Panc1 (cell line): ENCODE measurements at regions not wholly inside any gene's neighbourhood (a gene's known extent, or its start where the extent isn't known, plus 50 kb on each side); places are given as distances from the start of the nearest gene placed in this dataset.

Experiments
- ATAC-seq: fragments of 200-7000 bp; cut with Tn5 transposase; 2 replicates; pipeline ENCODE4 v1.9.1; 2020; ENCODE audit warnings: mild to moderate bottlenecking, moderate library complexity
- BruUV-seq: library from RNA; stranded (reverse); fragments of 400-500 nt; replicated peaks from 2 replicates; lab custom pipeline; 2021; lab: Mats Ljungman, UMichigan
- CTCF ChIA-PET: fragments of 300-600 bp; sonication (Branson Sonifier 250); formaldehyde crosslinking; loops from one replicate; lab custom pipeline; 2022; ENCODE audit warnings: antibody characterized with exemption; lab: Charles Lee
- POLR2A ChIA-PET: fragments of 300-600 bp; sonication (Branson Sonifier 250); formaldehyde crosslinking; loops from one replicate; lab custom pipeline; 2022; ENCODE audit warnings: antibody characterized with exemption; lab: Charles Lee
- DNase-seq: peaks from one replicate; pipeline ENCODE4 v3.0.0-alpha.2; 2010; ENCODE audit warnings: low read depth, low spot score
- H3K27ac ChIP-seq: 2 replicates; pipeline ENCODE4 v1.5.1; 2011; ENCODE audit warnings: mild to moderate bottlenecking, low read length, inconsistent platforms
- H3K27me3 ChIP-seq: fragments of 200-500 bp; sonication (Bioruptor generic); 2 replicates; pipeline ENCODE4 v1.6.0; 2014; ENCODE audit warnings: low read length, inconsistent platforms; ENCODE audit not compliant: control insufficient read depth, insufficient read depth
- H3K36me3 ChIP-seq: fragments of 200-500 bp; sonication (Bioruptor generic); 2 replicates; pipeline ENCODE4 v1.5.1; 2014; ENCODE audit warnings: inconsistent platforms, mild to moderate bottlenecking, low read length, moderate library complexity; ENCODE audit not compliant: control insufficient read depth, insufficient read depth
- H3K4me1 ChIP-seq: 2 replicates; pipeline ENCODE4 v1.5.1; 2011; ENCODE audit warnings: inconsistent platforms, mild to moderate bottlenecking, low read length, moderate library complexity; ENCODE audit not compliant: control insufficient read depth, insufficient read depth
- H3K4me3 ChIP-seq, 2 experiments: 2 replicates each; pipeline ENCODE4 v1.5.1; 2011 to 2012; ENCODE audit warnings: low read depth in 2 of 2, low read length in 2 of 2, mild to moderate bottlenecking in 2 of 2, inconsistent platforms in 1 of 2, moderate library complexity in 1 of 2
- H3K9me3 ChIP-seq: fragments of 200-500 bp; sonication (Bioruptor generic); 2 replicates; pipeline ENCODE4 v1.5.1; 2014; ENCODE audit warnings: low read depth, mild to moderate bottlenecking, inconsistent platforms, low read length, moderate library complexity; ENCODE audit not compliant: control insufficient read depth, insufficient read depth
- CTCF ChIP-seq: fragments of 450-650 bp; IDR thresholded peaks from 2 replicates; pipeline ENCODE4 v1.5.1; 2017; ENCODE audit warnings: mild to moderate bottlenecking
- POLR2AphosphoS5 ChIP-seq: IDR thresholded peaks from 2 replicates; pipeline ENCODE4 v1.6.1; 2012; ENCODE audit warnings: mild to moderate bottlenecking, low read depth, low read length, moderate library complexity
- SIN3A ChIP-seq: IDR thresholded peaks from 2 replicates; pipeline ENCODE4 v1.6.1; 2012; ENCODE audit warnings: low read depth, mild to moderate bottlenecking, low read length, moderate library complexity, borderline replicate concordance; ENCODE audit not compliant: insufficient read depth
- in situ Hi-C: cut with HindIII; loops from 2 replicates; pipeline ENCODE4 v1.10.0; 2016; ENCODE audit warnings: low sequenced_read_pairs, low pct_unique_long_range_greater_than_20kb
- intact Hi-C: fragments of 100-400 bp; cut with micrococcal nuclease; formaldehyde crosslinking; loops from one replicate; pipeline ENCODE4 v1.10.0; 2022; ENCODE audit not compliant: unreplicated experiment
- TF ChIP-seq, protein P1 (sequence below), 2 experiments: IDR thresholded peaks; 2 replicates each; pipeline ENCODE4 v1.6.1; 2011 to 2012; ENCODE audit warnings: low read depth in 2 of 2, control low read depth in 1 of 2, low read length in 1 of 2, mild to moderate bottlenecking in 1 of 2, moderate library complexity in 1 of 2; ENCODE audit not compliant: insufficient read depth in 1 of 2

DNA sequence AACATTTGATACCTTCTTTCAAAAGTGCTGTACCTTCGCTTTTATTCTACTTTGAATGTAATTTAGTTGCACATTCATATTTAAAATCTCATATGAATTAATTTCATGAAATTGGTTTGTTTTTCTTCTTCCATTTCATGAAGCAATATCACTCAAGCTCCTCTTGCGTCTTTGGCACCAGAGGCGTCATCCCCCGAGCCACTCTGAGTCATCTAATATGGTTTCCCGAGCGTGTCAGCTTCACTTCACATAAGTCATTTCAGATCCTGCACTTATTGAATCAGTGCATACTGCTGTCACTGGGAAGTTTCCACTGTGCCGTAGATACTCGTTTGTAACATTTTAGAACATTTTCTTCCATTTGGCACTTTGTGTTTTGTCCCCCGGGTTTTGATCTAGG, 105.6 kb downstream of the SLC25A47 start:
- no peaks in the 10 kb centered on the region for H3K9me3 ChIP-seq
- 0 out of 2 replicates have a peak overlapping the region, but pooled peaks have one; percentile 23 for H3K27ac ChIP-seq
- intact Hi-C loops (no loop called here), in situ Hi-C loops (no loop called here)
- POLR2A ChIA-PET: no interaction called here
- CTCF ChIA-PET: no interaction called here
- H3K4me1 ChIP-seq: peaks cover 12% of the 10 kb centered on the region
- DNase-seq (no peak), ATAC-seq (no peak)
- no TSS peak for BruUV-seq
- H3K4me3 ChIP-seq: no peak overlapping the region
- TF ChIP-seq, protein P1, sequence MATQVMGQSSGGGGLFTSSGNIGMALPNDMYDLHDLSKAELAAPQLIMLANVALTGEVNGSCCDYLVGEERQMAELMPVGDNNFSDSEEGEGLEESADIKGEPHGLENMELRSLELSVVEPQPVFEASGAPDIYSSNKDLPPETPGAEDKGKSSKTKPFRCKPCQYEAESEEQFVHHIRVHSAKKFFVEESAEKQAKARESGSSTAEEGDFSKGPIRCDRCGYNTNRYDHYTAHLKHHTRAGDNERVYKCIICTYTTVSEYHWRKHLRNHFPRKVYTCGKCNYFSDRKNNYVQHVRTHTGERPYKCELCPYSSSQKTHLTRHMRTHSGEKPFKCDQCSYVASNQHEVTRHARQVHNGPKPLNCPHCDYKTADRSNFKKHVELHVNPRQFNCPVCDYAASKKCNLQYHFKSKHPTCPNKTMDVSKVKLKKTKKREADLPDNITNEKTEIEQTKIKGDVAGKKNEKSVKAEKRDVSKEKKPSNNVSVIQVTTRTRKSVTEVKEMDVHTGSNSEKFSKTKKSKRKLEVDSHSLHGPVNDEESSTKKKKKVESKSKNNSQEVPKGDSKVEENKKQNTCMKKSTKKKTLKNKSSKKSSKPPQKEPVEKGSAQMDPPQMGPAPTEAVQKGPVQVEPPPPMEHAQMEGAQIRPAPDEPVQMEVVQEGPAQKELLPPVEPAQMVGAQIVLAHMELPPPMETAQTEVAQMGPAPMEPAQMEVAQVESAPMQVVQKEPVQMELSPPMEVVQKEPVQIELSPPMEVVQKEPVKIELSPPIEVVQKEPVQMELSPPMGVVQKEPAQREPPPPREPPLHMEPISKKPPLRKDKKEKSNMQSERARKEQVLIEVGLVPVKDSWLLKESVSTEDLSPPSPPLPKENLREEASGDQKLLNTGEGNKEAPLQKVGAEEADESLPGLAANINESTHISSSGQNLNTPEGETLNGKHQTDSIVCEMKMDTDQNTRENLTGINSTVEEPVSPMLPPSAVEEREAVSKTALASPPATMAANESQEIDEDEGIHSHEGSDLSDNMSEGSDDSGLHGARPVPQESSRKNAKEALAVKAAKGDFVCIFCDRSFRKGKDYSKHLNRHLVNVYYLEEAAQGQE (IDR thresholded peaks at IDR 0.05; ENCODE audit: insufficient read depth in 1 of 2, low read depth in 2 of 2, low read length in 1 of 2): no peak
- no peak for TF ChIP-seq SIN3A
- no peaks in the 10 kb centered on the region for H3K36me3 ChIP-seq
- no peaks in the 10 kb centered on the region for H3K27me3 ChIP-seq

DNA sequence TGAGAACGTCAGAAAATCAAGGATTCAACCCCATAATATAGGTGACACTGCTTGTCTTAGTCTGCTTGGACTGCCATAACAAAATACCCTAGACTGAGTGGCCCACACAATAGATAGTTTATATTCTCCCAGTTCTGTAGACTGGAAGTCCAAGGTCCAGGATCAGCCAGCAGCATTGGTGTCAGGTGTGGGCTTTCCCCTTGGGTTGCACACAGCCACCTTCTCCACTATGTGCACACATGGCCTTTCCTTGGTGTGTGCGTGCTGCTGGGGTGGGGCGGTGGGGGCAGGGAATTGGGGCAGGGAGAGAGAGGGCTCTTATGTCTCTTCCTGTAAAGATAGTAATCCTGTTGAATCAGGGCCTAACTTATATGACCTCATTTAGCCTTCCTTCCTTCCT, 106.4 kb downstream of the SLC25A47 start:
- DNase-seq (no peak), ATAC-seq (no peak)
- TF ChIP-seq, protein P1 (IDR thresholded peaks at IDR 0.05; ENCODE audit: insufficient read depth in 1 of 2, low read depth in 2 of 2, low read length in 1 of 2): no peak
- no peak for TF ChIP-seq SIN3A
- TF ChIP-seq CTCF: no peak
- no peak for TF ChIP-seq POLR2AphosphoS5
- no peaks in the 10 kb centered on the region for H3K36me3 ChIP-seq
- H3K4me1 ChIP-seq: peaks cover 17% of the 10 kb centered on the region
- no peak overlapping the region for H3K27ac ChIP-seq
- in situ Hi-C loops (no loop called here), intact Hi-C loops (no loop called here)
- H3K9me3 ChIP-seq: no peaks in the 10 kb centered on the region
- BruUV-seq: no TSS peak
- ChIA-PET POLR2A (no interaction called here), CTCF (no interaction called here)
- no peaks in the 10 kb centered on the region for H3K27me3 ChIP-seq
- no peak overlapping the region for H3K4me3 ChIP-seq
